ENCODE measurements at regions not wholly inside any gene's neighbourhood (a gene's known extent, or its start where the extent isn't known, plus 50 kb on each side); places are given as distances from the start of the nearest gene placed in this dataset.

DNA sequence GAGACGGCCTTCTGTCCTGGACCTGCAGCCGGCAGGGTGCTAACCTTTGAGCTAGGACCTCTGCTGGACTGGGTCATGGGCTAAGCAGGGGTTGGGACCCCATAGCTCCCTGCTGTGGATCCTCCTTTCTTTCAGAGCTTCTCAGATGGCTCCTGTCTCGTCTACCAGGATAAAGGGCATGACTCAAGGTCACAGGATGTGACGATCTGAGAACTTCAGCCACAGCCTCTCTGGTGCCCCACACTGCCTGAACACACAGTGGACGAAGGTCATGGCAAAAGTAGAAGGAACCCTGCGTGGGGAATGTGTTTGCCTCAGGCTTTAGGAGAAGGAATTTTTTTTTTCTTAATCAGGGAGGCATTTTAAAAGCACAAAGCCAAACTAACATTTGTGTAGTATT is 196.7 kb downstream of the TRIM29 start:
- no peak for DNase-seq

DNA sequence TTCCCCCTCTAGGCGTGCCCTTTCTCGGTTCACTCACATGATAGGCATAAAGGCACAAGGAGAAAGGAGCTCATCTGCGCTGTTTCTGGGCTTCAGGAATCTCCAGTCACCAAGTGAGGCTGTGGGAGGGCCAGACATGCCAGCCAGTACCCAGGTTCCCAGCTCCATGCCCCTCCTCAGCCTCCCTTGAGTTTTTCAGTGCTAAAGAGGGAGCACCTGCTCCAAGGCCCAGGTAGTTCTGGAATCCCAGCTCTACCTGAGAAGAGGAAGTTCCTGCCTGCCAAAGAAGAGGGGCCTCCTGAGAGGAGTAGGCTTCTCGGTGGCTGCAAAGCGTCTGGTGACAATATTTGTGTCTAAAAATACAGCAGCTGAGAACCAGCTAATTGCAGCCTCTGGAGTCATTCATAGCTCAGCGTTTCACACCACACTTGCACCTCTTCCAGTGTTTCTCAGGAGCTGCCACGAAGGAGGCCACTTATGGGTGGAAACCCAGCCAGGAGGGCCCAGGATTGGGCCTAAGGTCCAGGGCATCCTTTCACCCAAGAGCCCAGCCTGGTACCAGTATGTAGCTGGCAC is 197.4 kb downstream of the TRIM29 start:
- no peak for DNase-seq

DNA sequence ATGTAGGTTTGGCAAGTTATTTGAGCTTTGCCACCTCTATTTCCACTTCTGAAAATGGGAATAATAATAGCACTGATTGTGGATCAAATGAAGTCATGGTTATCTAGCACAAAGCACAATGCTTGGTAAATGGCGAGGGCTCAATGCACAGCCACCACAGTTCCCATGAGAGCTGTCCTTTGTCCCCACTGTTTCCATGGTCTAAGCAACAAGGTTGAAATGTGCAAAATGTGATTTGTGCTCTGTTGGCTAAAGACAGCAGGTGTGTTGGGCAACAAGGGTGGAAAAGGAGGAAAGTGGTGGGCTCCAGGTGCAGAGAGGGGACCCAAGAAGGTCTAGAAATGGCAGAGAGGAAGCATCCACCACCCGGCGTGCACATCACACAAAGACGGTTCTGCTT is 200.5 kb downstream of the TRIM29 start:
- no peak for DNase-seq

DNA sequence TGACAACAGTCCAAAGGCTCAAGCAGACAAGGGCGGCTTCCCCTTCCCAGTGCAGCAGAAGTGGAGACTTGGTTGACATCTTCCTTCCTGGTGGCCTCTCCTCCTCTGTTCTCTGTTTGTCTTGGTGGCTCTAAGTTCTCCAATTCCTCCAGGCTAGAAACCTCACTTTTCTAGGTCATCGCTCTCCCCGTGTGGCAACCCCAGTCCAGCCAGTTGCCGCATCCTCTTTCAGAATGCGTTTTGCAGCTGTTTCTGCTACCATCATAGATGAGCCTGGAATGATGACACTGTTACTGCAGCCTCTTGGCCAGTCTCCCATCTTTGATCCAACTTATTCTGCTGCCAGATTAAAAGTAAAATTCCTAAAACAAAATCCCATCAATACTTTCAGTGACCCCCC is 201.5 kb downstream of the TRIM29 start:
- peak; percentile 7 to 33 (median 13) for DNase-seq

DNA sequence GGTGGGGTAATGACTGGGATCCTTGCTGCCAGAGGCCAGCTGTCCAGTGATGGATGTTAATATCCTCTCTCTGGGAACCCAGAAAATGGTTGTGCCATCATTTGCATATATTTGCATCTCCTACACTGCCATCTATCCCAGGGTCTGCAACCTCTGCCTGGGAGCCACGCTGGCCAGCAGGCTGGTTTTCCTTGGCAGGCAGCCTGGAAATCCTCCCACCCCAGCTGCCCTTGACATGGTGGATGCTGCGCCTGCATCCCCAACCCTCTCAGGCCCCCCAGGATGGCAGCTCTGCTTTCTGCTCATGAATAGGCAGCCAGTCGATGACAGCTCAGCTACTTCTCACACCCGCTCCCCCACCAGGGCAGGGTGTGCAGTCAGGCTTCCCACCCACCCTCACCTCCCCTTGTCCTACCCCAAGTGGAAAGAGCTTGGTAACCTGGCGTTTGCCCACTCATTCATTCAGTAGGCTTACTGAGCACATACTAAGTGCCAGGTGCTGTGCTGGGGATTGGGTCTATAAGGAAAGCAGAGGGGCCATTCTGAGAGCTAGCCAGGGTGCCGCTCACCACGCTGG is 202.5 kb downstream of the TRIM29 start:
- DNase-seq: peak; percentile 7 to 41 (median 10)

DNA sequence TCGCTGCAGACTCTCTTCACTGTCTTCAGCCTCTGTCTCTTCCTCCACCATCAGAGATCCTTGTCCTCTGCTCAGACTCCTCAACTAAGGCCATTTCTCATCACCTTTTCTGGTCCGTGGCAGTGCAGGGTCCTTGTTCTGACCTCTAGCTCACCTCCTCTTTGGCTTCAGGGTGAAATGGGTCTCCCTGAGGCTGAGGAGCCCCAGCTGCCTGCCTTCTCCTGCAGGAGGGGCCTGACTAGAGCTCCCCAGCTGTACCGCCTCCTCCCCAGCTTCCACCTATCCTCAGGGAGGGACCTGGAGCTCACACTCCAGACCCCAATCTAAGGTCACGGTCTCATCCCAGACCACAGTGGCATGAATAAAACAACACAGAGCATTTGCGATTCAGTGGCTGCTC is 203.0 kb downstream of the TRIM29 start:
- DNase-seq: no peak

DNA sequence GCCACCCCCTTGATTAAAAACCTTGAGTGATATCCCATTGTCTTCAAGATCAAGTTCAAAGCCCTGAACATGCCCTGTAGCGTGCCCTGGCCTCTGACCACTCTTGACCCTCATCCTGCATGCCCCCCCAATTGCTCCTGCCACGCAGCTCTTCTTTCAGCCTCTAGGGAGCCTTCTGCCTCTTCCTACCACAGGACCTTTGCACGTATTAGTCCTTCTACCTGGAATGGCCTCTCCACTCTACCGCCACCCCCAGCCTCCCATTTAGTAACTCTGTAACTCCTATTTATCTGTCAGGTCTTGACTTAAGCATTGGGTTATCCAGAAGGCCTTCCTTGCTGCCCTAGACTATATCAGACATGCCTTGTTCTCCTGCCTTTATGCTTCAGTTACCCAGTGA is 203.6 kb downstream of the TRIM29 start:
- no peak for DNase-seq

DNA sequence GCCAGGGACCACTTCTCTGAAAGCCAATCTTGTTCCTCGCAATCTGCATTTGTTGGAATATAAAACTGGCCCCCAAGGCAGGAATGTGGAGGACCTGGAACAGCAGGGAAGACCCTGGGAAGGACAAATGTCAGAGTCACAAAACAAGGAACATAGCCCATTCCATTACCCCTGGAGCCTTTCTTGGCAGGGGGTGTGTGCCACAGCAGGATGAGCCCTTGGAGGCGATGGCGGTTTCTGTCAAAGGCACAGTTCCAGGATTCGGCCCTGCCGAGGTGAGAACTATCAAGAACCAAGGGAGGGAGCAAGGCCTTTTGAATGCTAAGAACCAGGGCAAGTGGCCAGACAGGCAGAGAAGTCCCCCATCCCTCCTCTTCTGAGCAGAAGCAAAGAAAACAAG is 204.3 kb downstream of the TRIM29 start:
- DNase-seq: no peak

DNA sequence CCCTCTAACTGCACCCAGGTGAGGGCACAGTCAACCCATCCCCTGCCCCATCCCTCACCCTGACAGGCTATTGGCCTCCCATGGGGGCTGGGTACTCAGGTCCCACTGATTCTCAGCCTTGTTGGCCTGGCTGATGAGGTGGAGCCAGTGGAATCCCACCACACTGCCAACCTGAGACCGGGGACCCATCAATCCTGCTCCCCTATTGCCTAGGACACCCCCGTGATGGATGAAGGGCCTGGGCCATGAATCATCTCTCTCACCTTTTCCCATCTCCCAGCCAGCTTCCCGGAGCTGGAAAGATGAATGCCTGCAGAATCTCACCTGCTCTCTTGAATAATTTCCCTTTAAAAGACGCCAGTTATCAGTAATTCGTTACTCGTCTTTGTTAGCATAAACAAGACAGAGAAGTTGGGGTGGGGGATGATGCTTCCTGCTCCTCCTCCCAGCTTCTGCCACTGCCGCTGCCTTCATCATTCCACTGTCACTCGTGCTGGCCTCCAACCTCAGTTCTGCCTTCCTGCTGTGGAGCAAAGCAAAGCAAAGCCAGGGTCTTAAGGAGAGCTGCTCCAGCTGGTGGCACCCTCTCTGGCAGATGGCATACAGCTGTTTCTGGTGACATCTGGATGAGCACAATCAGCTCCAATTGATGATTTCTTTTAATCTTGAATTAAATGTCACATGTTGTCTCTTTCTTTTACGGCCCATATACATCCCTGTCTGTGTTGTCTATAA is 204.0 kb upstream of the NECTIN1 start:
- peak in 1 of 3 donors; percentile 16 for DNase-seq

DNA sequence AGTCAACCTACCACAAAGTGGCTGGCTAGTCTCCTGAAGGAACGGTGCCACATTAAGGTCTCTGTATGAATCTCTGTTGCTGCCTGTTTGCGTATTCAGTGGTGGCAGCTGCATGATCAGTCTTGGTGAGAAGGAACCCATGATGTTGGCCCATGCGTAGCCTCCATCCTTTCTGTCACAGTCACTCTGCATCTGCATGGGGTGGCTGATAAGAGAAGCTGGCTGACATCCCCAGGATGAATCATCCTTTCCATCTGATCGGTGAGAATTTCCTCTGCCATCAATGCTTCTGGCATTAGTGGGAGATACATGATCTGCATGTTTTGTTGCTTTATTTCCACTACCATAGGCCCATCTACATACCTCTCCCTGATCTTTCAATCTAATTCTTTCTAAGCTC is 199.0 kb upstream of the NECTIN1 start:
- DNase-seq: no peak

DNA sequence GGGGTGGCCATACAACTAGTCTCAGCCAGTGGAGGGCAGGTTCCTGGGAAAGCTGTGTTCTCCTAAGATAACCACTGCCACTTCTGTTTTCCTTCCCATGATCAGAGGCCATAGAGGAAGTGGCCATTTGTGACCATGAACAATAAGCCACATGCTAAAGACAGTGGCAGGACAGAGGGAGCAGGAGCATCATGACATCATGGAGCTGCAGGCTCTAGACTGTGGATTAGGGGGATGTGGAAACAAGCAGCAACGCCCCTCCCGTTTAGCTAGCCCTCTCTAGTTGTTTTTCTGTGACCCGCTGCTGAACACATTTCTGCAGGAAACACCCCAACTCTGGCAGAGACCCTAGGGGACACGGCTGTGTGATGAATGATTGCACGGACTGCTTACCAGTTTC is 195.0 kb upstream of the NECTIN1 start:
- no peak for DNase-seq

DNA sequence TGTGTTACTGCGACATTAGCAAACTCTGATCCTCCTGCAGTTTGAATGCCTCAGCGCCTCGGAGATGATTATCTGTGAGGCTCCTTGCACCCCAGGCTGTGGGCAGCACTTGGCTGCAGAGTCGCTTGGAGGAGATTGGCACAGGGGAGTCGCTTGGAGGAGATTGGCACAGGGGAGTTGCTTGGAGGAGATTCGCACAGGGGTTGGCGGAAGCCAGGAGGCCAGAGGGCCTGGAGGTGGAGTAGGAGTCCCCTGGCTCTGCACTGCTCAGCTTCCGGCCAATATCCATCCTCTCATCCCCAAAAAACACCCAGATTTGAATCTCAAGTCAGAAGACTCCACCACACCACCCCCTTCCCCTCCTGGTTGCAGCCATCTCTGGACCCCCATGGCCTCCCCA is 192.6 kb upstream of the NECTIN1 start:
- no peak for DNase-seq

DNA sequence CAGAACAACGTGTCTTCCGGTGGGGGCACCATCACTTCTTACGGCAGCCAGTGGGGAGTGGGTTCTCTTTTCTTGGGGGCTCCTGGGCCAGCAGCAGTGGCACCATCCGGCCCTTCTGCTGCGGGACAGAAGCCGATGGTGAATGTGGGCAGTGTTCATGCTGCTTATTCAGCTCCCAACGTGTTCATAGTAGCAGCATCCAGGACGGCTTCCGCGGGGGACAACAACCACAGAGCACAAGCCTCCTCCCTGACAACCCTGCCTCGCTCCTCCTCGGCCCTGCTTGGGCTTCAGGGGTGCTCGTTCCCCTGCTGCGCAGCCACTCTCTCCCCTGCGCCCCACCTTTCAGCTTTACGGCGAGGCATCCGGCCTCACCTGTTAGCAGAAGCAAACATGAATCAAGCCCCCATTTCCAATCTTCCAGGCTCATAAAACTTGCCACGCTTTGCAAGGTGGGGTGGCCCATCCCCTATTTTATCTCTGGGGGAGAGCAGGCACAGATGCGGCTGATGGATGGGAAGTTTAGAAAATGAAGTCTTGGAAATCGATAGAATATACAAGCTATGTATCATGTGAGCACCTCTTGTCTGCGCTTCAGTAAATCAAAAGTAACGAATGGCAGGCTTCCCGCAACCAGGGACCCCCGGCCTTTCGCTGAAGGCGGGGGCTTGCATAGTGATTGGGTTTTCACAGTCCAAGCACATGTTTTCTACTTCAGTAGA is 191.8 kb upstream of the NECTIN1 start:
- DNase-seq: no peak

DNA sequence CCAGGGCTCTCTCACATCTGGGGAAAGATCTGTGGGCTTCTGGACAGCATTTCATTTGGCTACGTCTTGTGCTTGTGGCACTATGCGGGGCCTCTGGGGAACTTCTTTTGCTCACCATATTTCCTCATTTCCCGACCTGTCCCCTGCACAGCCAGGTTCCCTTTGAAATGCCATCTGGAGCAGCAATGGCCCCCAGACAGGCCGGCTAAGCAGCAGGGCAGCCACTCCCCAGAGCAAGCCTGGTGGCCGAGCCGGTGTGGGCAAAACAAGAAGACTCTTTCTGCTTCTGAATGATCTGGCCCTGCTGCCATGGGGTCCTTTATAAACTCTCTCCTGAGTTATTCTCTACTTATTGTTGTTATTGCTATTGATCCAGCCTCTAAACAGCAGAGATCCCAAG is 190.7 kb upstream of the NECTIN1 start:
- DNase-seq: no peak

DNA sequence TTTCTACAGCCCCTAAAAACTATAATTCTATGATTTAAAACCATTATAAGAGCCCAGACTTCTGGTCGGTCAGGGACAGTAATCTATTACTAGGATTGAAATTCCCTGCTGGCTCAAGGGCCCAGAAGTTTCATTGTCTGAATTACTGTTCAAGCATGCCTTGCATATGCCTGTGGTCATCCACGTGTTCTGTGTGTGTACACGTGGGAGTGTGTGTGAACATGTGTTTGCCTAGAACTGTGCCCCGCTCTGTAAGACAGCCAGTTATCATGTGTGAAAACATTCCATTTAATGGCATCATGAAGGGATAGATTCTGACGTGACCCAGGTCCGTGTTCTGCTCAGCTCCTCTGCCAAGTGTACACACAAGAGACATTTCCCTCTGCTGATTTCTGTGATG is 189.3 kb upstream of the NECTIN1 start:
- DNase-seq: no peak

DNA sequence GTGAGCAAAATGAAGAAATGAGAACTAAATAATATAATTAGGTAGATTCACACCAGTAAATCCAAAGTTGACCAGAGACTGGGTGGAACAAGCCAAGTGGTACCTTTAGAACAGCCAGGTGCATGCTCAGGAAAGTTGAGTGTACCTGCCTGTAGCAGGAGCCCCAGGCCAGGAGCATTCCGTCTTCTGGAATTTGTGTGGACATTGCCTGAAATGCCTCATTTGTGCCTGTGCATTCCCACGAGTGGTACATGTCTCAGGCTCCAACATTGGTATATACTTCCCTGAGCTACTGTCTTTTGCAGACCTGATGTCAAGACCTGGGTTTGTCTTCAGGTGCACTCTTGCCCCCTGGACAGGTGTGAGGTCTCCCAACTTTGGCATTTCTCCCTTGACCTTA is 187.6 kb upstream of the NECTIN1 start:
- no peak for DNase-seq

DNA sequence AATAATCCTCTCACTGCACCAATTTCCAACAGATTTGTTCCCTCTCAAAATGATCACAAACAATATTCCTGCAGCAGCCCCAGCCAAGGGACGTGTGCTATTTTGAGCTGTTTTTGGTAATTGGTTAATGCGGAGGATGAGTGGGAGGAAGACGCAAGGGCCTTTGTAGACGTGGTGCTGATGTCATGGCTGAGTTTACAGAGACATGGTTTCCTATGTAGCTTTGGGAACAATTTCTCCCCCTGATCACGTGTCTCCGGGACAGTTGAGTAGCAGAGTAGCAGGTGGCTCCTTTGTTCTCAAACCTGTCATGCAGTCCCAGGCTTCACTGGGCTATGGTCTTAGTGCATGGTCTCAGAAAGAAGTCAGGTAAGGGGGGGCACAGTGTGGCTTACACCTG is 183.2 kb upstream of the NECTIN1 start:
- peak in 1 of 3 donors; percentile 21 for DNase-seq

DNA sequence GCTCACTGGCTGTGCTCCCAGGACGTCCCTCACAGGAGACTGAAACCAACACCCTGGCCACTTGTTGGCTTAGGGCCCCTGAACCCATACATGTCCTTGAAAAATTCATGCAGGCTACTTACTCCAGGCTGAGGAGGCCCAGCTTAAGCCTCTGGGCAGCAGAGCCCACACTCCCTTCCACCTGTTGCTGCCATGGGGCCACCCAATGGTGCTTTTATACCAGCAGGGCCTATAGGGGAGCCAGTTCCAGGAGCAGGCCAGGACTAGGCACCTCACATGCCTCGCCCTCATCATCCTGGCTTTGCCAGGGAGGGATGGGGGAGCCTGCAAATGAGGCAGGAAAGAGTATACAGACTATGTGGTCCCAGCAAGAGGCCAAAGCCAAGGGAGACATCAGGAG is 181.7 kb upstream of the NECTIN1 start:
- DNase-seq: no peak

DNA sequence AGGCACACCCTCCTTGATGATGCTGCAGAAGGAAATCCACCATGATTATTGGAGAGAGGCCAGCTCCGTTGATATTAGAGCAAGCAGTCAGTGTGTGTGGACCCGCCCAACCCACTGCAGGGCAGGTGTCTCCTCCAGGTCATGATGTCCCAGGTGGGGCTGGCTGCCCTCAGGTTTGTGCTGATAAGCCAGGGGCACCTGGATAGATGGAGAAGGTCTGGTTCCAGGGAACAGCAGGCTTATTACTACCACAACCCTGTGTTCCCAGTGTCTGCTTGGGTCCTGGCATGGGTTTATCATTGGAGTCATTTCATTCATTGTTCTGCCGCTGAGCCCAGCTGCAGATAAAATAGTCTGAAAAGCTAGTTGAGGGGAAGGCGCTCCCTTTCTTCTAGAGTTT is 181.1 kb upstream of the NECTIN1 start:
- no peak for DNase-seq

DNA sequence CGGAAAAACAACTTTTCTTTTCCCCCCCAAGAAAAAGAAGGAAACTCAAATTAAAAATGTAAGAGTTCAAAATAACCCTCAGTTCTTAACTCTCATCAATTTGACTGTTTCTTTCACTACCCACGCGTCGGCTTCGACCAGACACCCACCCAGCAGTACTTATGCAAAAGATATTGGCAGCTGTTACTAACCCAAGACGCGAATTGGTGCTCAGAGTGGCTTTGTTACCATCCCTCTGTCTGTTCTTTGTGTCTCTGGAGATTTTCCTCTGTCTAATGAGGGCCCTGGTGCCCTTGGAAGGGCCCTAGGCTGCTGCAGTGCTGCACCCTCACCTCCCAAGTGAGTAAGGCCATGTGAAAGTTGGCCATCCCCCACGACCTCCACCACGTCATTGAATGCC is 180.5 kb upstream of the NECTIN1 start:
- DNase-seq: no peak

DNA sequence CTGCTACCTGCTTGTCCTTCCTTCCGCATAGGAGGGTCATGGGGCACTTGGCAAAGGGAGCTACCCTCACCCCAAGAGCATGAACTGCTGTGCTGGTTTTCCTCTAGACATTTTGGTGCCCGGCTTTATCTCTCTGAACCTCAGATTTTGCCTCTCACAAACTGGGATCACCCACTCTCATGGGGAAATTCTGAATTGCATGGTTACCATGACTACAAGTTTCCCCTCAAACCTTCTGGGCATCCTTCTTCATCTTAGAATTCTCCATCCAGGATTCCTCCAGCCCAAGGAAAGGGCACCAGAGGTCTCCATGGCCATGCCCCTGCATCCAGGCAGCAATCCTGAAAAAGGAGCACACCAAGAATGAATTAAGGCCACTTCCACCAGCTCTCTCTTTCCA is 180.1 kb upstream of the NECTIN1 start:
- DNase-seq: no peak

DNA sequence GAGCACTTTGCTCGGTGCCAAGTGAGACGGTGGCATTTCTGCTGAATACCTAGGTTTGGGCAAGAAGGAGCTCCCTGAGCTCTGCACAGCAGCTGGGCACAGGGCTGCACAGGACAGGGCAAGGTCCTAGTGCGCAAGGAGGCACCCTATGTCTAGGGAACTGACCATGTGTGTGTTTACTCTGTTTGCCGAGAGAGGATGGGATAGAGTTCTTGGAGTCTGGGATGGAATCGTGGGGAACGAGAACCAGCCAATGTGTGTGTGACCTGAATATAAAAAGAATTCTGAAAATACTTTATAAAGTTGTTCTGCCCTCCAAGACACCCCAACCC is 179.5 kb upstream of the NECTIN1 start:
- DNase-seq: no peak

DNA sequence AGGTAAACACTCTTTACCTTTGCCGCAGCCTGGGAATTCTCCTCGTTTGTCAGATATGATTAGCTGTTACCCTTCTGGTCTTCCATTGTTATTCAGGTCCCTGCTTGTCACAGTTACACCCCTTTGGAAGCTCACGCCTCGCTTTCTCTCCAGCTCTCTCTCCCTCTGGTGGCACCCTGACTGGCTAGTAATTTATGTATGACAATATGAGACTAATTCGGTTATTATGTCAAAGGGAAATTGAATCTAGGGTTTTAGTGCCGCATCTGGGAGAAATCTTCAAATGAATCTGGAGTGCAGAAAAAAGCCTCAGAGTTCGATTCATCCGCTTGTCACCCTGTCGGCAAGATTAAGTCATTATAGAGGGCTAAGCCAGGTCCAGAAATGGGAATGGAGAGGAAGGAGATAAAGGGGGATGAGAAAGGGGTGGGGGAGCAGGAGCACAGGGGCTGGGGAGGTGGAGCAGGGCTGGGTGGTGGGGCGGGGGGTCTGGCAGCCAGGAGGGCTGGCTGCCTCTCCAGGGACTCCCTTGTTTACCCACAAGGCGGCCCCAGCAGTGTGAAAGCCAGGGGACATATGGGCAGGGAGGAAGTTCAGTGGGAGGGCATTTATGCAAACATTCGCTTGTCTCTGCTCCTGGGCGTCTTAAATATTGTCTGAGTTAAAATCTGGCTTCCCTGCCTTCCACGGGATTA is 179.0 kb upstream of the NECTIN1 start:
- peak in 1 of 3 donors; percentile 11 for DNase-seq
